Keratinocyte (primary cell): ENCODE measurements at regions not wholly inside any gene's neighbourhood (a gene's known extent, or its start where the extent isn't known, plus 50 kb on each side); places are given as distances from the start of the nearest gene placed in this dataset.

Experiments
- DNase-seq: peaks from one replicate; pipeline ENCODE4 v3.0.0-alpha.2; 2011; ENCODE audit warnings: low read depth, missing footprints, low spot score
- FAIRE-seq: peaks from 2 replicates; lab custom pipeline; 2011; peaks lifted over from hg19 to GRCh38; lab: Jason Lieb, UNC
- H2AFZ ChIP-seq: 2 replicates; pipeline ENCODE4 v1.6.0; 2012; ENCODE audit warnings: low read length, control low read depth, inconsistent platforms; ENCODE audit not compliant: control insufficient read depth
- H3K27ac ChIP-seq: 2 replicates; pipeline ENCODE4 v1.5.1; 2011; ENCODE audit warnings: low read length; ENCODE audit not compliant: control insufficient read depth, insufficient read depth
- H3K27me3 ChIP-seq: 3 replicates; pipeline ENCODE4 v1.6.0; 2011; ENCODE audit warnings: low read length; ENCODE audit not compliant: control insufficient read depth, insufficient read depth; ENCODE audit errors: extremely low read depth
- H3K36me3 ChIP-seq, 2 experiments: 2 replicates in 1 of 2; 3 replicates in 1 of 2; pipeline ENCODE4 v1.5.1; 2011; ENCODE audit warnings: low read length in 2 of 2, mild to moderate bottlenecking in 1 of 2; ENCODE audit not compliant: control insufficient read depth in 2 of 2, insufficient read depth in 2 of 2; ENCODE audit errors: extremely low read depth in 1 of 2
- H3K4me1 ChIP-seq: 3 replicates; pipeline ENCODE4 v1.5.1; 2011; ENCODE audit warnings: low read length; ENCODE audit not compliant: control insufficient read depth, insufficient read depth; ENCODE audit errors: extremely low read depth
- H3K4me2 ChIP-seq: 3 replicates; pipeline ENCODE4 v1.6.0; 2011; ENCODE audit warnings: low read depth, low read length; ENCODE audit not compliant: control insufficient read depth, insufficient read depth; ENCODE audit errors: extremely low read depth
- H3K4me3 ChIP-seq, 3 experiments: fragments of 200-600 bp in 1 of 3; sonication (generic) in 1 of 3; 2 replicates in 2 of 3; 3 replicates in 1 of 3; pipeline ENCODE4 v1.5.1; 2011 to 2016; ENCODE audit warnings: low read length in 3 of 3, mild to moderate bottlenecking in 3 of 3, control low read depth in 2 of 3, inconsistent platforms in 1 of 3, low read depth in 1 of 3, mixed read lengths in 1 of 3, mixed run types in 1 of 3, moderate library complexity in 1 of 3; ENCODE audit not compliant: control insufficient read depth in 2 of 3, insufficient read depth in 2 of 3; ENCODE audit errors: extremely low read depth in 1 of 3
- H3K79me2 ChIP-seq: 2 replicates; pipeline ENCODE4 v1.6.0; 2012; ENCODE audit warnings: low read length; ENCODE audit not compliant: control insufficient read depth, insufficient read depth
- H3K9ac ChIP-seq: 3 replicates; pipeline ENCODE4 v1.6.0; 2011; ENCODE audit warnings: low read length; ENCODE audit not compliant: control insufficient read depth, insufficient read depth; ENCODE audit errors: extremely low read depth
- H3K9me1 ChIP-seq: 3 replicates; pipeline ENCODE4 v1.6.0; 2011; ENCODE audit warnings: low read length; ENCODE audit not compliant: control insufficient read depth, insufficient read depth; ENCODE audit errors: extremely low read depth
- H3K9me3 ChIP-seq: 2 replicates; pipeline ENCODE4 v1.5.1; 2012; ENCODE audit warnings: low read depth, low read length; ENCODE audit not compliant: control insufficient read depth
- H4K20me1 ChIP-seq: 3 replicates; pipeline ENCODE4 v1.6.0; 2011; ENCODE audit warnings: low read length; ENCODE audit not compliant: control insufficient read depth, insufficient read depth; ENCODE audit errors: extremely low read depth
- CTCF ChIP-seq, 3 experiments: IDR thresholded peaks in 1 of 3; conservative IDR thresholded peaks in 1 of 3; optimal IDR thresholded peaks in 1 of 3; 2 replicates in 2 of 3; 3 replicates in 1 of 3; pipeline versions ENCODE3 to v1.5.1; 2011; ENCODE audit warnings: low read length in 3 of 3, mild to moderate bottlenecking in 3 of 3, moderate library complexity in 2 of 3, control low read depth in 1 of 3, inconsistent platforms in 1 of 3; ENCODE audit not compliant: insufficient read depth in 2 of 3; ENCODE audit errors: extremely low read depth in 1 of 3
- EZH2 ChIP-seq: IDR thresholded peaks from one replicate; pipeline ENCODE4 v1.6.1; 2012; ENCODE audit warnings: inconsistent platforms, mild to moderate bottlenecking, low read length, moderate library complexity
- dilution Hi-C: fragments of 300-500 bp; cut with MboI; formaldehyde crosslinking; loops from one replicate; pipeline ENCODE4 v1.7.0; 2020; ENCODE audit warnings: low sequenced_read_pairs; ENCODE audit not compliant: extremely low pct_ligation_motif_present

GRCh38 chr19:28210886-28211285, 1002.1 kb downstream of the UQCRFS1 start:
- H2AFZ ChIP-seq, result no peak overlapping the region
- peaks cover 6% of the 10 kb centered on the region for H3K9me3 ChIP-seq
- H3K27ac ChIP-seq, result no peak overlapping the region
- H3K4me1 ChIP-seq, result no peaks in the 10 kb centered on the region
- dilution Hi-C loops, result no loop called here
- no peak for DNase-seq
- H4K20me1 ChIP-seq, result no peaks in the 10 kb centered on the region
- H3K79me2 ChIP-seq, result no peaks in the 10 kb centered on the region
- no peaks in the 10 kb centered on the region for H3K36me3 ChIP-seq
- TF ChIP-seq EZH2, result no peak
- TF ChIP-seq CTCF (optimal IDR thresholded peaks at IDR 0.05 in 1 of 3, IDR thresholded peaks at IDR 0.05 in 1 of 3, conservative IDR thresholded peaks at IDR 0.05 in 1 of 3; ENCODE audit: extremely low read depth in 1 of 3, insufficient read depth in 2 of 3, low read length in 3 of 3), result no peak
- no peak overlapping the region for H3K4me2 ChIP-seq
- no peak for FAIRE-seq
- H3K9ac ChIP-seq, result no peak overlapping the region
- no peak overlapping the region for H3K4me3 ChIP-seq
- H3K27me3 ChIP-seq, result no peaks in the 10 kb centered on the region
- H3K9me1 ChIP-seq, result no peaks in the 10 kb centered on the region

- TF ChIP-seq EZH2 (no peak), CTCF (optimal IDR thresholded peaks at IDR 0.05 in 1 of 3, IDR thresholded peaks at IDR 0.05 in 1 of 3, conservative IDR thresholded peaks at IDR 0.05 in 1 of 3; ENCODE audit: extremely low read depth in 1 of 3, insufficient read depth in 2 of 3, low read length in 3 of 3) (no peak)
- dilution Hi-C loops, result no loop called here
- no peaks in the 10 kb centered on the region for H3K4me1 ChIP-seq
- no peaks in the 10 kb centered on the region for H3K9me1 ChIP-seq
- H3K36me3 ChIP-seq, result no peaks in the 10 kb centered on the region
- no peak overlapping the region for H3K4me3 ChIP-seq
- no peaks in the 10 kb centered on the region for H4K20me1 ChIP-seq
- no peak for FAIRE-seq
- no peaks in the 10 kb centered on the region for H3K27me3 ChIP-seq
- peaks cover 4% of the 10 kb centered on the region for H3K9me3 ChIP-seq
- no peak for DNase-seq
- H3K4me2 ChIP-seq, result no peak overlapping the region
- H3K9ac ChIP-seq, result no peak overlapping the region
- H2AFZ ChIP-seq, result no peak overlapping the region
- H3K79me2 ChIP-seq, result no peaks in the 10 kb centered on the region
- no peak overlapping the region for H3K27ac ChIP-seq
Observed at GRCh38 chr19:28208745-28209144, 1004.2 kb downstream of the UQCRFS1 start.
